ENCODE measurements at regions not wholly inside any gene's neighbourhood (a gene's known extent, or its start where the extent isn't known, plus 50 kb on each side); places are given as distances from the start of the nearest gene placed in this dataset.

GRCh38 chr18:44370861-44371260 is 309.8 kb upstream of the SETBP1 start:
- Mint-ChIP-seq H3K4me3 (no peak overlapping the region), H3K27me3 (no peaks in the 10 kb centered on the region), H3K27ac (no peak overlapping the region), H3K36me3 (ENCODE audit: low read depth) (no peaks in the 10 kb centered on the region), H3K9me3 (peaks cover 12% of the 10 kb centered on the region), H3K4me1 (ENCODE audit: low read depth) (no peaks in the 10 kb centered on the region)
- DNase-seq (no peak), ATAC-seq (no peak)
- TF ChIP-seq CTCF (IDR thresholded peaks at IDR 0.05): no peak
- ChIA-PET POLR2A (no interaction called here), CTCF (no interaction called here)
- intact Hi-C loops (cut with micrococcal nuclease): no loop called here

- CTCF ChIA-PET: interaction anchor here (0.7 kb wide), 1 partner anchor 12 kb away, joined by 3 read pairs; no protein-coding TSS in a partner anchor
- Mint-ChIP-seq H3K27me3 (no peaks in the 10 kb centered on the region), H3K4me3 (no peak overlapping the region), H3K4me1 (ENCODE audit: low read depth) (no peaks in the 10 kb centered on the region), H3K9me3 (peaks cover 12% of the 10 kb centered on the region), H3K27ac (no peak overlapping the region), H3K36me3 (ENCODE audit: low read depth) (no peaks in the 10 kb centered on the region)
- no peak for DNase-seq
- intact Hi-C loops (cut with micrococcal nuclease): no loop called here
- ATAC-seq: no peak
- POLR2A ChIA-PET: no interaction called here
- no peak for TF ChIP-seq CTCF (IDR thresholded peaks at IDR 0.05)
Observed at GRCh38 chr18:44374966-44375365, 305.7 kb upstream of the SETBP1 start.

- TF ChIP-seq CTCF (IDR thresholded peaks at IDR 0.05): no peak
- no peak overlapping the region for H3K4me3 Mint-ChIP-seq
- intact Hi-C loops (cut with micrococcal nuclease): no loop called here
- no peak for ATAC-seq
- no peak for DNase-seq
- ChIA-PET POLR2A (no interaction called here), CTCF (no interaction called here)
- H3K27ac Mint-ChIP-seq: no peak overlapping the region
- no peaks in the 10 kb centered on the region for H3K4me1 Mint-ChIP-seq (ENCODE audit: low read depth)
- no peaks in the 10 kb centered on the region for H3K27me3 Mint-ChIP-seq
- no peaks in the 10 kb centered on the region for H3K36me3 Mint-ChIP-seq (ENCODE audit: low read depth)
- H3K9me3 Mint-ChIP-seq: no peaks in the 10 kb centered on the region
Observed at GRCh38 chr18:44386401-44386800, 294.3 kb upstream of the SETBP1 start.

- H3K36me3 Mint-ChIP-seq (ENCODE audit: low read depth): no peaks in the 10 kb centered on the region
- H3K4me3 Mint-ChIP-seq: no peak overlapping the region
- H3K4me1 Mint-ChIP-seq (ENCODE audit: low read depth): no peaks in the 10 kb centered on the region
- intact Hi-C loops (cut with micrococcal nuclease): no loop called here
- no peaks in the 10 kb centered on the region for H3K9me3 Mint-ChIP-seq
- TF ChIP-seq CTCF (IDR thresholded peaks at IDR 0.05): no peak
- no peaks in the 10 kb centered on the region for H3K27me3 Mint-ChIP-seq
- no peak for ATAC-seq
- POLR2A ChIA-PET: no interaction called here
- H3K27ac Mint-ChIP-seq: no peak overlapping the region
- DNase-seq: no peak
- CTCF ChIA-PET: no interaction called here
Observed at GRCh38 chr18:44388329-44388728, 292.4 kb upstream of the SETBP1 start.

- ChIA-PET POLR2A (no interaction called here), CTCF (no interaction called here)
- no peaks in the 10 kb centered on the region for H3K27me3 Mint-ChIP-seq
- H3K27ac Mint-ChIP-seq: no peak overlapping the region
- intact Hi-C loops (cut with micrococcal nuclease): no loop called here
- H3K36me3 Mint-ChIP-seq (ENCODE audit: low read depth): no peaks in the 10 kb centered on the region
- no peaks in the 10 kb centered on the region for H3K4me1 Mint-ChIP-seq (ENCODE audit: low read depth)
- DNase-seq (no peak), ATAC-seq (no peak)
- no peak overlapping the region for H3K4me3 Mint-ChIP-seq
- H3K9me3 Mint-ChIP-seq: no peaks in the 10 kb centered on the region
- no peak for TF ChIP-seq CTCF (IDR thresholded peaks at IDR 0.05)
Observed at GRCh38 chr18:44392933-44393332, 287.8 kb upstream of the SETBP1 start.

Measured in activated CD8-positive, alpha-beta T cell treated with anti-CD3 and anti-CD28 coated beads for 36 hours (primary cell).